GM19328 (cell line): ENCODE measurements at regions not wholly inside any gene's neighbourhood (a gene's known extent, or its start where the extent isn't known, plus 50 kb on each side); places are given as distances from the start of the nearest gene placed in this dataset.

Experiments
- ATAC-seq: cut with Tn5 transposase; IDR thresholded peaks from one replicate; pipeline ENCODE4 v1.9.1; 2021; ENCODE audit warnings: mild to moderate bottlenecking, moderate library complexity; ENCODE audit not compliant: unreplicated experiment

DNA sequence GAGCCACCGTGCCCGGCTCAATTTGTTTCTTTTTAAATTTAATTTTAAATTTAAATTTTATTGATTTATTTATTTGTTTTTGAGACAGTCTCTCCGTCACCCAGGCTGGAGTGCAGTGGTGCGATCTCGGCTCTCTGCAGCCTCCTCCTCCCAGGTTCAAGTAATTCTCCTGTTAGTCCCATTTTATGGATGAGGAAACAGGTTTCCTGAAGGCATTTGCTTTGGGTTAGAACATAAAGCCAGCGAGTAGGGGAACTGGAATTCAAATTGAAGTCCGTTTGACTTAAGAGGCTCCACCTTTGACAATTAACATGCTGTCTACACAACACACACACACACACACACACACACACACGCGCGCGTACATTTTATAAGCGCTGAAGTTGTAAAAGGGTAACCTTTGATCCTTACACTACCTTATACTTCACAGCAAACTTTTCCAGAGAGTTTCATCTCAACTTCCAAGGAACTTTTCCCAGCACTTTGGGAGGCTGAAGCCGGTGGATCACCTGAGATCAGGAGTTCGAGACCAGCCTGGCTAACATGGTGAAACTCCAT, 232.0 kb downstream of the BCAS1 start:
- ATAC-seq: no peak

DNA sequence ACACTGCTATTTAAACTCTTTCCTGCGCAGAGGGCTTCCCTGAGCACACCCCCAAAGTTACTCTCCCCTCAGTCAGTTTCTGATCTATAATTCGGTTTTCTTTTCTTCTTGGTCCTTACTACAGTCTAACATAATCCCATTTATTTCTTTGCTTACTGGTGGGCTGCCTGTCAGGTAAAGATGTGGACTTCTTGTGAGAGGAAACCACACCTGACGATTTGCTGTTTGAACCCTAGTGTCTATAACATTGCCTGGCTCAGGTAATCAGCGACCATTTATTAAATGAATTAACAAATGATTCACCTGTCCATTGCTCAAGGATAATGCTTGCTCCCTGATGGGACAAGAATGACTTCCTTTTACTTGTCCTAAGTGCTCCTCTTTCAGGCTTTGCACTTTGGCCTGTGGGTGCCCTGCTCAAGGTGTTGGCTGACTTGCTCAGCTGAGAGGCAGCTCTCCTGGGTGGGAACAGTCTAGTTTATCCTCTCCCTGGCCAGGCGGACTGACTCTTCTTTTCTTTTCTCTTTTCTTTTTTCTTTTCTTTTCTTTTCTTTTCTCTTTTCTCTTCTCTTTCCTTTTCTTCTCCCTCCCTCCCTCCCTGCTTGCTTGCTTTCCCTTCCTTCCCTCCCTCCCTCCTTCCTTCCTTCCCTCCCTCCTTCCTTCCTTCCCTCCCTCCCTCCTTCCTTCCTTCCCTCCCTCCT, 233.1 kb downstream of the BCAS1 start:
- no peak for ATAC-seq

DNA sequence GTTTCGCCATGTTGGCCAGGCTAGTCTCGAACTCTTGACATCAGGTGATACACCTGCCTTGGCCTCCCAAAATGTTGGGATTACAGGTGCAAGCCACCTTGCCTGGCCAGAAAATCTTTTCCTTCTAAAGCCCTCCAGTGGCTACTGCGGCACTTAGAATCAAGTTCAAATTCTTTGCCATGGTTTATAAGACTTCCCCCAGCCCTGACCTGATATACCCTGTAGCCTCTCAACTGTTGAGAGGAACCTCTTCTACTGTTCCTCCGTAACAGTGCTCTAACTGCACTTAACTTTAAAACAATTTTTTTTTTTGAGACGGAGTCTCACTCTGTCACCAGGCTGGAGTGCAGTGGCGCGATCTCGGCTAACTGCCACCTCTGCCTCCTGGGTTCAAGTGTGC, 235.6 kb downstream of the BCAS1 start:
- no peak for ATAC-seq

DNA sequence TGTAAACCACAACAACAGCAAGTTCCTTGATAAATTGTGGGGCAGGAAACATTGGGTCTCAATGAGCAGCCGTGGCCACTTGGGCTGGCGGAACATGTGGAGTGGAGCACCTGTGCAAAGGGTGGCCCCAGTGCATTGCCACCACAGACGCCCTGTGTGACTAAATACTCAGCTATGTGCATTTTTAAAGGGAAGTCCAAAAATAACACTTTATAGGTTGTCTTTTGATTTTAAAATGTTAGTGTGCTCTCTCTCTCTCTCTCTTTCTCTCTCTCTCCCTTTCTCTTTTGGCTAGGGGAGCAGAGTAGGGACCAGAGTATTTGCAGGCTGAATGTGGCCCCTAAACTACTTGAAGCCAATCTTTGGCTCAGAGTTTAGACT, 236.3 kb downstream of the BCAS1 start:
- no peak for ATAC-seq

DNA sequence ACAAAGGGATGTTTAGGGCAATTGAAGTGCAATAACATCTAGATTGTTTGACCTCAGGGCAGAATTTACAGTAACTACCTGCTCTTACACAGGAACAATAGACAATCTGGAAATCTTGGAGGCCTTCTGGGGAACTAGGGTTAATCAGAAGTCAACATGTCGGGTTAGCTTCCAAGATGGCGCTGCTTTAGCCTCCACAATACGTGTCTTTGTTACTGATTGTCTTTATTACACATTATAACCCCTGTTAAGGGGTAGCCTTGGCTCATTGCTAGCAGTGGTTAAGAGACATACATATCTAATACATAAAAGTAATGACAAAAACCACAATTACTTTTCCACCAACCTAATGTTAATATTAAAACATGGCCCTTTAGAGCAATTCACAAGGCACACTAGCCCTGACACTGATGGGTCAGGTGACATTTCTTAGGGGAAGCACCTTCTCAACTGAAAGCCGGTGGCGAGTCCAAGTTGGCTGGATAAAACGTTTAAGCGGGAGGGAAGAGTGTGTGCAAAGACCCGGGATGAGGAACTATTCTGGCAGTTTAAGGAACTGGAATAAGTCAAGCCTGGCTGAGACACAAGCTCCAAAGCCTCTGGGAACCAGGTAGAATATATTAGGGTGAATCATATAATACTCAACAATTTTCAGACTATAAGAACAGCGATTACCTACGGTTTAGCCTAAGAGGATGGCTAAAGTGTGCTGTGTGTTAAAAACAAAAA, 236.9 kb downstream of the BCAS1 start:
- ATAC-seq: no peak

DNA sequence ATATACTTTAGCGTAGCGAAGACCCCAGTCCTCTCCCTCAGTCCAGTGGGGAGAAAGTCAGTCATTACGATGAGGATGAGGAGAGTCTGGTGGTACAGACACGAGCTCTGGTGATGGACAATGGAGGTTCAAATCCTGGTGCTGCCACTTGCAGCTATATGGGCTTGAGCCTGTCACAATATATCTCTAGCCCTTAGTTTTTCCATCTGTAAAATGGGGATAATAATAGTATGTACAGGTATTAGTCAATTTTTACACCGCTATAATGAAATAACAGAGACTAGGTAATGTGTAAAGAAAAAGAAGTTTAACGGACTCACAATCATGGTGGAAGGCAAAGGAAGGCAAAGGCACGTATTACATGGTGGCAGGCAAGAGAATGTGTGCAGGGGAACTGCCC, 237.9 kb downstream of the BCAS1 start:
- no peak for ATAC-seq

DNA sequence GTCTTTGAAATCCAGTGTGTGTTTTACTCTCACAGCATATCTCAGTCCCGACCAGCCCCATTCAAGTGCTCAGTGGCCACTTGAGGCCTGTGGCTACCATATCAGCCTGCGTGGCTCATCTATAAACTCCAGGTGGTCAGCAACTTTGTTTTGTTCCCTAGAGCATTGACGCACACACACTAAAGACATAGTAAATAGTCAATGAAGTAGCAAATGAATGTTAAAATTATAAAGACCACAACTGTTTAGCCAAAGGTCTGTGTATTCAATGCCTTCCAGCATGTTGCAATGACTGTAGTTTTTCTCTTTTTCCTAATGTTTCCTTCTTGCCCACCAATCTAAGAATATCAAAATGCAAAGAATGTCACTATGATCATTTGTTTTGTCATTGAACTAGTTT, 238.2 kb upstream of the ZNF217 start:
- no peak for ATAC-seq

DNA sequence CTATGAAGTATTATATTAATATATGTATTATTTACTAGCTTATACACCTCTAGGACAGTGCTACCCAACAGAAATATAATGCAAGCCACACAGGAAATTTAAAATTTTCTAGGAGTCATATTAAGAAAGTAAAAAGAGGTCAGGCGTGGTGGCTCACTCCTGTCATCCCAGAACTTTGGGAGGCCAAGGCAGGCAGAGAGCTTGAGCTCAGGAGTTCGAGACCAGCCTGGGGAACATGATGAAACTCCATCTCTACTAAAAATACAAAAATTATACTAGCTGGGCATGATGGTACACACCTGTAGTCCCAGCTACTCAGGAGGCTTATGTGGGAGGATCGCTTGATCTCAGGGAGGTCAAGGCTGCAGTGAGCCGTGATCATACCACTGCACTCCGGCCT, 237.6 kb upstream of the ZNF217 start:
- ATAC-seq: no peak

DNA sequence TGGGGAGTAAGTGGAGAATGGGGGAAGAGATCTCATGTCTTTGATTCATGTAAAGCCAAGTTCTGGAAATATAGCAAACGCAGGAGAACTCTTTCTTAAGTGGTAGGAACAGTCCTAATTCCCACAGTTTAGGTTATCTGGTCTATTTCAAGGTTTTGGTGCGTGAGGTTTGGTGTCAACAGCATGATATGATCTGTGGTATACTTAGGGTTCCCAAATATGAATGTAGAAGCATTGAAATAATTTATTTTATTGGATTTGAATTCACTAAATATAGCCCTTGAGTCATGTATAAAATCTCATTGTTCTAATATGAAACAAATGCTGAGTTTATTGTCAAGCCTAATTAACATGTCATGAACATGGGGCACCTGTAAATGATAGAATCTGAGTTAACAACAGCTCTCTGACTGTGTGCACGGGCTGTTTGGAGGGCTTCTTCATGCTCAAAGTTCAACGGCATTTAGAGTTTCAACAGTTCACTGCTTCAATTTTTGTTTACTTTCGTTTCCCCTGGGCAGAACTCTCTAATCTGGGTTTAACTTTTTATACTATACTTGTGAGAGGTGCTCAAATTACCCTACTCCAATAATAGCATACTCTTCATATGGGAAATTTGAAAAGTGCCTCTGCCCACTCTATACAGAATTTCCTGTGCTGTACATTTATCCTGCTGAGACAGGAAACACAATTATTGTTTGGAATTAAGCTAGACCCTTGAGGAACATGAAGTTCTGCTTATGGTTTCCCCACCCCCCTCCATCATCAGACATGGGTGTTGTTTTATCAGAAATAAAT, 236.3 kb upstream of the ZNF217 start:
- no peak for ATAC-seq

DNA sequence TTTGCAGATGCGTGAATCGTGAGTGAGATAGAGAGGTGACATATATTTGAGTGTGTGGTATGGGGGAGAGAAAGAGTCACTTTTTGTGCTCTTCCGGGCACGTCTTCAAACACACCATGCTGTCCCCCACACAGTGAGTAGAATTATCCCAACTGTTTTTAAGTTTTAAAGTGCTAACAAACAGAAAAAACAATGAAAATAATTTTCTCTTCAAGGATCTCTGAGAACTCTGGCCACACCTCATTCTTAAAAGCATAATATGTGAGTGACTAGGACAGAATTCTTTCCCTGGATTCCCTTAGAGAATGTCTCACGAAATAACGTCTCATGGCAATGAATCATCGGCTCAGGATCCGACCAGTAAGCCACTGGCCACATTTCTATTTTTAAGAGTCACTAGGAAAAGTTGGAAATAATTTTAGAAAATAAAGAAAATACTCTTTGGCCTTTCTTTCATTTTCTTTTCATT, 235.7 kb upstream of the ZNF217 start:
- ATAC-seq: no peak

DNA sequence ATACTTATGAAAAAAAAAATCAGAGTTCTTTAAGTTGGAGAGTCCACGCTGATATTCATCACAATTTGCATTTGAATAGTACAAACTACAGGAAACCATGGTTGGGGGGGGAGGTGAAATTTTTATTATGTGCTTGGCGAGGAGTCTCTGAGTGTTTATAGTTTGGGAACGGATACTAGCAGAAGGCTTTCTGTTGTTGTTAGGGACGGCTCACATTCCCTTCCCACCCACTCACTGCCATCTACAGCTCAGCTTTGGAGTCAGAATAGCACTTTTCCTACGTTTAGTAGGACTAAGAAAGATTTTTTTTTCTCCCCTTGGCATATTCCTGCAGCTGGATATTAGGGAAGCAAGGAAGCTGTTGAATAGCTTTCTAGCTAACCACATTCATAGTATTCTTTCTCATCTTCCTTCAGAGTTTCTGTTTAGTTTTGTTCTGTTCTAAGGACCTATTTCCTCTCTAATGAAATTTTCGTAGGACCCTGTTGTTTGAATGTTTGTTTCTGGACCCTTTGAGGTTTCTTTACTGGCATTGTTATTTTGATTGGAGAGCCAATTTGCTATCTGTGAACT, 235.1 kb upstream of the ZNF217 start:
- ATAC-seq: no peak

DNA sequence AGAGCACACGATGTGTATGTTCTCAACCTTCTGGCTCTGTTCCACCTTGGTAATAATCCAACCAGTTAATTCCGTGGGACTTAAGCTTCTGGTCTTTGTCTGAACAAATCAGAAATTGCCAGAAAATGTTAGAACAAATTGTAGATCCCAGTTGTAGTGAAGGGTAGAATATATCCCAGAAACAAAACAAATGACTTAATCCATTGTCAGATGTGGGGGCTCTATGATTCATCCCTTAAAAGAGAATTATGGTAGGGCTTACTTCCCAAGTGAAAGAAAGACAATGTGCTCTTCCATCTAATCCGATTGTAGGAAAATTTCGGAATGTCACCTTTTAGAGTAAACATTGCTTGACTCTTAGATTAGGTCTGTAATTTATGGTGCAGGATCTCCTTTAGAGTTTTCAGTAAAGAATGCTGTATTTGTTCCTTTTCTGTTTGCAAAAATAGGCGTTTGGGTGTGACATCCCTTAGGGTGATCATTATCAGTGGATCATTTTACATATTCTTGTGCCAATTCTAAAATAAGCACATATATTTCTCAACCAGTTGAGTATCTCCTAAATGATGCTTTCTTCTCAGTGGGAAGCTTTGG, 234.5 kb upstream of the ZNF217 start:
- ATAC-seq: no peak

DNA sequence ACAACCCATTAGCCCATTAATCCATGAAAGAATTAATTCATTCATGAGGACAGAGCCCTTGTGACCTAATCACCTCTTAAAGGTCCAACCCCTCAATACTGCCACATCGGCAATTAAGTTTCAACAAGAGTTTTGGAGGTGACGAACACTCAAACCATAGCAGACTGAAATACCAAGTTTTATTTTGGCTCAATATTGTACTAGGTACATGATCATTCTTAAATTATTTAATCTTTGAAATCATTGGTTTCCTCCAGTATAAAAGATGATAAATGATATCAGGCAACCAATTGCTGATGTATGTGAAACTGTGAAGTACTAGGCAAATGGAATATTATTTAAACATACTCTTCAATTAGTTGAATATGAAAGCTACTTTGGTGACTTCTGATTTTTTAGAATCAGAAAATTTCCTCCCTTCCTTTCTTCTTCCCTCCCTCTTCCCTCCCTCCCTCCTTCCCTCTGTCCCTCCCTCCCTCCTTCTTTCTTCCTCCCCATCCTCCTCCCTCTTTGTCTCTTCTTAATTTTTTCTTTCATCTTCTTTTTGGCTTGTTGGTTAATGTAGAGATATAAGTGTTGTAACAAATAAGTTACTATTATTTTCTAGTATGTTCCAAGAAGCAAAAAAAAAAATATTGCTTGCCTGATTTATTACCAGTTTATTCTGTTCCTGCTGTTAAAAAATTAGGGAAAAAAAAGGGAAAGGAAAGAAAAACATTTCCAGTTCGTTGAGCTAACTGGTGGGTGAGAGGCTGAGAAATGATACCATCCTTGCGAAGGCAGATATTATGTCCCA, 233.9 kb upstream of the ZNF217 start:
- no peak for ATAC-seq

DNA sequence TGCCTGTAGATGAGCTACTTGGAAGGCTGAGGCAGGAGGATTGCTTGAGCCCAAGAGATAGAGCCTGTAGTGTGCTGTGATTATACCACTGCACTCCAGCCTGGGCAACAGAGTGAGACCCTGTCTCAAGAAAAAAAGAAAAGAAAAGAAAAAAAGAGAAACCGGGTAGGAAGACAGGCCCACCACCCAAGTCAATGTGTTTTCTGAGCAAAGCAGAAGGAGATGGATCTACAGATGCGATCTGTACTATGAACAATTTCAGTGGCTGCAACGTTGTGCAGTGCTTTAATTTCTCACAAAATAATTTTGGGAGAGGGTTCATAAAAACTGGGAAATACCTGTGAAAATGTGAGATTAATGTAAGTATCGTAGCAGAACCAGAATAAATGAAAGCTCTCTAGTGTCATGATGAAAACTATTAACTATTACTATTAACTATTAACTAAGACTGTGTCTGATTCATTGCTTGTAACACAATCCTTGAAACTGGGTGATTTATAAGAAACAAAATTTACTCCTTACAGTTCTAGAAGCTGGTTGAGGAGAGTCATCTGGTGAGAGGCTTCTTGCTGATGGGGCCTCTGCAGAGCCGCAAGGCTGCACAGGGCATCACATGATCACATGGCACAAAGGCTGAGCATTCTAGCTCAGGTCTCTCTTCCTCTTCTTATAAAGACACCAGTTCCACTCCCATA, 233.1 kb upstream of the ZNF217 start:
- ATAC-seq: peak; percentile 61

DNA sequence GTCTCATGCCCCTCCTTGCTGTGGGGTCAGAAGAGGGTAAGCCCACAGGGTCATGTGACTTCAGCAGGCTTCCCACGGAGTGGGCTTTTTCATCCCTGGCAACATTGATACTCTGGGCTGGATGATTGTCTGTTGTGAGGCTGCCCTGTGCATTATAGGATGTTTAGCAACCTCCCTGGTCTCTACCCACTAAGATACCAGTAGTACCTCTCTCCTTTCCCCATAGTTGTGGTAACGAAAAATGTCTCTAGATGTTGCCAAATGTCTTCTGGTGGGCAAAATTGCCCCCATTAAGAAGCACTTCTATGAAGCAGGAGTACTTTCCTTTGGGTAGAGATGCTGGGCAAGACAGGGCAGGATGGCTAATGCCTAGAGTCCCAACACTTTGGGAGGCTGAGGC, 232.5 kb upstream of the ZNF217 start:
- ATAC-seq: no peak

DNA sequence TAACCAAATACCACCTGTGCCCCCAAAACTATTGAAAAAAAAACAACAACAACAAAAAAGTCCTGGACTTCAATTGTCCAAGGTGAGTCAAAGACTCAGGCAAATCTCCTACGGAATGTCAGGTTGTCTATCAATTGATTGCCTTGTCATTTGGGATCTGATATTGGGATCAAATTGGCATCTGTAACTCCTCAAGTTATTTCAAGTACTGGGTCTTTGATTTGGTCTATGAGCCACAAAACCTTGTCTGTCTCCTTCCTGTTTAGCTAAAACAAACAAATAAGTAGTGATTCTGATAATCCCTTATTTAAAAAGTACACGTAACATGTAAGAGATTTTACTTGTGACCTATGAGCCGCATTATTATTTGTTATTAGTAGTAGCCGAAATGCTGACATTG, 231.6 kb upstream of the ZNF217 start:
- no peak for ATAC-seq

DNA sequence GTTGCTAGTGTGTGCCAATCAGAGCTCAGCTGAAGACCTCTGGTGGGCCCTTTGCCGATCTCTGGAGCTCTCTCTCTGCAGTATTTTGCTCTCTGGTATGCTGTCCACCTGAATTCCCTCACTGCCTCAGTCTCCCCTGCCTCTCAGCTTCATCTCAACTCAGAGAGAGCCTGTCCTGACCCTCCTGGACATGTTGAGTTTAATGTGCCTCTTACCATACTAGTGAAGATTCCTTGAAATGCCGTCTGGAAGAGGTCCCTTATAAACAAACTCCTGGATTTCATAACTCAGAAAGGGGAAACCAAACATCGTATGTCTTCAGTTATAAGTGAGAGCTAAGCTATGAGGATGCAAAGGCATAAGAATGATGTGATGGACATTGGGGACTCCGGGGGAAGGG, 231.1 kb upstream of the ZNF217 start:
- no peak for ATAC-seq

DNA sequence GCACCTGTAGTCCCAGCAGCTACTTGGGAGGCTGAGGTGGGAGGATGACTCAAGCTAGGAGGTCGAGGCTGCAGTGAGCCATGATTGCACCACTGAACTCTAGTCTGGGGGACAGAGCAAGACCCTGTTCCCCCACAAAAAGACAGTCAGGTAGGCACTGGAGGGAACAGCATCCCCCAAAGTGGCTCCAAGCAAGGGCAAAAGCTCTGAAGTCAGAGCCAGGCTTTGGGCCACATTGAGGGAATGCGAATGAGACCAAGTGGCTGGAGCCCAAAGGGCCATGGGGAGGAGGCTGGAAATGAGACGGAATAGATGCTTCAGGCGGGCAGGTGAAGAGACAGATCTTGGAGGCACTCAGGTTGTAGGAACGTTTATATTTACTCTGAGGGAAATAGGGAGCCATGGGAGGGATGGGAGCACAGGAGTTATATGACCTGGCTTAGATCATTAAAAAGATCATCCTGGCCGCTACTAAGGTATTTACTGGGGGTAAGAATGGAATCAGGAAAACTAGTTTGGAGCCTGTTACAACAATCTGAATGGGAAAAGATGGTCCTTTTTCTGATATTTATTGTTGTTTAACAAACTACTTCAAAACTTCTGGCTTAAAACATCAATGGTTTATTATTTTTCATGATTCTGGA, 229.6 kb upstream of the ZNF217 start:
- no peak for ATAC-seq

DNA sequence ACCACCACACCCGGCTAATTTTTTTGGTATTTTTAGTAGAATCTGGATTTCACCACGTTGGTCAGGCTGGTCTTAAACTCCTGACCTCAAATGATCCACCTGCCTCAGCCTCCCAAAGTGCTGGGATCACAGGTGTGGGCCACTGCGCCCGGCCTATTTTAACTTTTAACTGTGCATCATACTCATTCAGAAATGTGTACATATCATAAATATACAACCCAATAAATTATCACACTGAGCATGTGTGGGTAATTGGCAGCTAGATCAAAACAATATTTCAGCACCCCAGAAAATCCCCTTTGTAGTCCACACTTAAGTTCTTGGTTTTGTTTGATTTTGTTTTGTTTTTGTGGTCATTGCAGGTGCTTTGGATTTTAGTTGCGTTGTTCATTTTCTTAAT, 228.9 kb upstream of the ZNF217 start:
- ATAC-seq: no peak
